ENCODE measurements at regions not wholly inside any gene's neighbourhood (a gene's known extent, or its start where the extent isn't known, plus 50 kb on each side); places are given as distances from the start of the nearest gene placed in this dataset.

DNA sequence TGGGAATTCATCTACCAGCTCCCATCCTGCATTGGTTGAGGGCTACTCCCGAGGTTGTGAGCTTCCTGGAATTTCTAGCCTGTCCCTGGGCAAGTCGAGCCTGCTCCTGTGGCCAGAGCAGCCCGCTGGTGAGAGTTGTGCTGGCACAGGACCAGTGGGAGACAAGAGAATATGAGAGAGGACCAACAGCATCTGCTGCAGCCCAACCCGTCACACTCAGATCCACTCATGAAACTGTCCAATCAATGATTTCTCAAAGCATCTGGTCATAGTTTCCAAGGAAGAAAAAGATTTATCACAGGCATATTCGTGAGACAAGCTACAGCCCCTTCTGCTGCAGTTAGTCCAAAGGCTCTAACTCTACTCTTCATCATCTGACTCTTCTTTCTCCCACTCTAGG is 64.4 kb upstream of the RAI14 start:
- no peaks in the 10 kb centered on the region for H3K36me3 ChIP-seq (replicated peaks in 1 of 2; ENCODE audit: control insufficient read depth in 1 of 2, insufficient read depth in 2 of 2, low read length in 2 of 2)
- TF ChIP-seq, protein P1, sequence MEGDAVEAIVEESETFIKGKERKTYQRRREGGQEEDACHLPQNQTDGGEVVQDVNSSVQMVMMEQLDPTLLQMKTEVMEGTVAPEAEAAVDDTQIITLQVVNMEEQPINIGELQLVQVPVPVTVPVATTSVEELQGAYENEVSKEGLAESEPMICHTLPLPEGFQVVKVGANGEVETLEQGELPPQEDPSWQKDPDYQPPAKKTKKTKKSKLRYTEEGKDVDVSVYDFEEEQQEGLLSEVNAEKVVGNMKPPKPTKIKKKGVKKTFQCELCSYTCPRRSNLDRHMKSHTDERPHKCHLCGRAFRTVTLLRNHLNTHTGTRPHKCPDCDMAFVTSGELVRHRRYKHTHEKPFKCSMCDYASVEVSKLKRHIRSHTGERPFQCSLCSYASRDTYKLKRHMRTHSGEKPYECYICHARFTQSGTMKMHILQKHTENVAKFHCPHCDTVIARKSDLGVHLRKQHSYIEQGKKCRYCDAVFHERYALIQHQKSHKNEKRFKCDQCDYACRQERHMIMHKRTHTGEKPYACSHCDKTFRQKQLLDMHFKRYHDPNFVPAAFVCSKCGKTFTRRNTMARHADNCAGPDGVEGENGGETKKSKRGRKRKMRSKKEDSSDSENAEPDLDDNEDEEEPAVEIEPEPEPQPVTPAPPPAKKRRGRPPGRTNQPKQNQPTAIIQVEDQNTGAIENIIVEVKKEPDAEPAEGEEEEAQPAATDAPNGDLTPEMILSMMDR (IDR thresholded peaks at IDR 0.05), result no peak
- no peak overlapping the region for H3K4me3 ChIP-seq (replicated peaks in 1 of 3; ENCODE audit: low read depth in 2 of 3, low read length in 3 of 3)
- H3K4me1 Mint-ChIP-seq, result peaks cover 9% of the 10 kb centered on the region
- H4K20me1 ChIP-seq (ENCODE audit: insufficient read depth, low read length), result no peaks in the 10 kb centered on the region
- H3K27me3 Mint-ChIP-seq (ENCODE audit: low read depth in 3 of 3), result peaks cover 1 to 8% (median 2%) of the 10 kb centered on the region in 3 donors
- no peak overlapping the region for H3K9ac ChIP-seq (ENCODE audit: insufficient read depth, low read length, poor library complexity, severe bottlenecking)
- H3K9me3 Mint-ChIP-seq, result peaks cover 0 to 8% (median 1%) of the 10 kb centered on the region in 7 donors
- H3K79me2 ChIP-seq (ENCODE audit: insufficient read depth, low read length), result no peaks in the 10 kb centered on the region
- no peak overlapping the region for H3K27ac Mint-ChIP-seq
- no peak overlapping the region for H3K27ac ChIP-seq (ENCODE audit: low read depth in 1 of 2, low read length in 2 of 2)
- H3K36me3 Mint-ChIP-seq, result no peaks in the 10 kb centered on the region
- 80% methylated on average over 3 of the region's 5 CpGs for WGBS (ENCODE audit: insufficient coverage)
- H3K9me3 ChIP-seq (replicated peaks in 1 of 2; ENCODE audit: control insufficient read depth in 1 of 2, insufficient read depth in 1 of 2, low read length in 2 of 2), result no peaks in the 10 kb centered on the region
- intact Hi-C loops (cut with micrococcal nuclease), result no loop called here
- no peak overlapping the region for H2AFZ ChIP-seq (ENCODE audit: insufficient read depth, low read depth, low read length, poor library complexity, severe bottlenecking)
- no peak for DNase-seq
- peaks cover 0 to 3% of the 10 kb centered on the region in 2 donors for H3K4me1 ChIP-seq (ENCODE audit: control insufficient read depth in 1 of 2, insufficient read depth in 2 of 2, low read length in 2 of 2)
- no peak overlapping the region for H3K4me3 Mint-ChIP-seq
- H3K4me2 ChIP-seq (replicated peaks; ENCODE audit: extremely low read depth, low read length, poor library complexity, severe bottlenecking), result no peak overlapping the region
- no peaks in the 10 kb centered on the region for H3K27me3 ChIP-seq (ENCODE audit: control insufficient read depth in 2 of 2, insufficient read depth in 2 of 2, low read length in 2 of 2)

DNA sequence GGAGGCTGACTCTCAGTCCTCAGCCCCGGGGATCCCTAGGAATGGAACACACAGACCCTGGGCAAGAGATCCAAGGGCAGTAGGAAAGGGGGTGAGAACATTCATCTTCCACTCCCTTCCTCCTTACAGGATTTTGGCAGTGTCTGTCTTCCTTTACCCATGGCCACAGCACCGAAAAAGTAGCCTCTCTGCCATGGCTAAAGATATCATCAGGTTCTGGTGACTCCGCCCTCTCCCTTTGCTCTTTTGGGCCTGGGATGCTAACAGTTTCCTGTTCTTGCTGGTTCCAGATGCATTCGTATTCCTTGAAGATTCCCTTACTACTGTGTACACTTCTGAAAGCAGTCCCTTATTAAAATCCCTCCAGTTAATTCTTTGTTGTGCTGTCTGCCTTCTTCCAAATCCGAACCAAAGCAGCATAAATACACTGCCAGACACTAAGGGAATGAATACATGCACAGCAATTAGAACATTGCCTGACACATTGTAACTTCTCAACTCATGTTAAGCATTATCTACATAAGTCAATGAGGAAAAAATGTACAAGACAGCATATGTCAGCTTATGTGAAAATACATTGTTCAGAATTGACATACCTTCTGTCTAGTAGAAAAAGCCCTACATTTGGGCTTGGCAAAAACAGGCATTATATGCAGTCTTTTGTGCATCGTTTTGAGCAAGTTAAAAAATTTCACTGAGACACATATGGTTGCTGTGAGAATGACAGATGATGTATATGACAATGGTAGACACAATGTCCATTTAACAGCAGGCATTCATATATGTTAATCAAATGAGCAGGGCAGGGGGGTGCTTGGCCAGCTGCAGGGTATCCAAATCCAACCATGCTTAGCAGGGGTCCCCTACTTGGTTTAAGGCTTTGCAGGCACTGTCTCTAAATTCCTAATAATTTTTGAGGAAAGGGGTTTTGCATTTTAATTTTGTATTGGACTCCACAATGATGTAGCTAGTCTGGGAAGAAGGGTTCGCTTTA is 58.8 kb upstream of the RAI14 start:
- Mint-ChIP-seq H3K9me3 (peaks cover 0 to 4% (median 2%) of the 10 kb centered on the region in 7 donors), H3K27me3 (ENCODE audit: low read depth in 3 of 3) (peaks cover 2 to 4% (median 2%) of the 10 kb centered on the region in 3 donors), H3K4me3 (no peak overlapping the region), H3K4me1 (no peaks in the 10 kb centered on the region), H3K27ac (no peak overlapping the region), H3K36me3 (no peaks in the 10 kb centered on the region)
- intact Hi-C loops (cut with micrococcal nuclease), result no loop called here
- Histone ChIP-seq H4K20me1 (ENCODE audit: insufficient read depth, low read length) (no peaks in the 10 kb centered on the region), H3K9ac (ENCODE audit: insufficient read depth, low read length, poor library complexity, severe bottlenecking) (no peak overlapping the region), H2AFZ (ENCODE audit: insufficient read depth, low read depth, low read length, poor library complexity, severe bottlenecking) (no peak overlapping the region), H3K4me3 (replicated peaks in 1 of 3; ENCODE audit: low read depth in 2 of 3, low read length in 3 of 3) (no peak overlapping the region), H3K27me3 (ENCODE audit: control insufficient read depth in 2 of 2, insufficient read depth in 2 of 2, low read length in 2 of 2) (no peaks in the 10 kb centered on the region), H3K4me1 (ENCODE audit: control insufficient read depth in 1 of 2, insufficient read depth in 2 of 2, low read length in 2 of 2) (no peaks in the 10 kb centered on the region), H3K4me2 (replicated peaks; ENCODE audit: extremely low read depth, low read length, poor library complexity, severe bottlenecking) (no peak overlapping the region), H3K79me2 (ENCODE audit: insufficient read depth, low read length) (no peaks in the 10 kb centered on the region), H3K36me3 (replicated peaks in 1 of 2; ENCODE audit: control insufficient read depth in 1 of 2, insufficient read depth in 2 of 2, low read length in 2 of 2) (no peaks in the 10 kb centered on the region), H3K9me3 (replicated peaks in 1 of 2; ENCODE audit: control insufficient read depth in 1 of 2, insufficient read depth in 1 of 2, low read length in 2 of 2) (no peaks in the 10 kb centered on the region), H3K27ac (ENCODE audit: low read depth in 1 of 2, low read length in 2 of 2) (no peak overlapping the region)
- no peak for DNase-seq
- WGBS (ENCODE audit: insufficient coverage), result 94% methylated on average over 4 of the region's 7 CpGs
- TF ChIP-seq, protein P1 (IDR thresholded peaks at IDR 0.05), result no peak

All from CD14-positive monocyte (primary cell).